GM12864 (cell line): ENCODE measurements at regions not wholly inside any gene's neighbourhood (a gene's known extent, or its start where the extent isn't known, plus 50 kb on each side); places are given as distances from the start of the nearest gene placed in this dataset.

Source experiments
- DNase-seq: peaks from one replicate; pipeline ENCODE4 v3.0.0-alpha.2; 2011; ENCODE audit warnings: low read depth
- H3K4me3 ChIP-seq: 2 replicates; pipeline ENCODE4 v1.5.1; 2011; ENCODE audit warnings: mild to moderate bottlenecking, low read depth, low read length, control low read depth
- CTCF ChIP-seq: IDR thresholded peaks from 2 replicates; pipeline ENCODE4 v1.5.1; 2011; ENCODE audit warnings: low read depth, mild to moderate bottlenecking, moderate library complexity, low read length, control low read depth, inconsistent platforms; ENCODE audit errors: missing control alignments

- no peak overlapping the region for H3K4me3 ChIP-seq
- no peak for DNase-seq
- TF ChIP-seq CTCF, result no peak
Measured at GRCh38 chr3:70519026-70519425, 206.6 kb upstream of the MDFIC2 start.

- H3K4me3 ChIP-seq, result no peak overlapping the region
- no peak for TF ChIP-seq CTCF
- no peak for DNase-seq
Measured at GRCh38 chr3:70518356-70518755, 205.9 kb upstream of the MDFIC2 start.

- H3K4me3 ChIP-seq, result no peak overlapping the region
- DNase-seq, result no peak
- no peak for TF ChIP-seq CTCF
Measured at GRCh38 chr3:70517124-70517890, 204.9 kb upstream of the MDFIC2 start.

GRCh38 chr3:70516076-70516475 lies 203.6 kb upstream of the MDFIC2 start:
- TF ChIP-seq CTCF, result no peak
- H3K4me3 ChIP-seq, result no peak overlapping the region
- DNase-seq, result no peak

GRCh38 chr3:70507486-70507885 lies 195.0 kb upstream of the MDFIC2 start:
- no peak for DNase-seq
- TF ChIP-seq CTCF, result no peak

GRCh38 chr3:70506775-70507174 lies 194.3 kb upstream of the MDFIC2 start:
- TF ChIP-seq CTCF, result no peak

More at GRCh38 chr3:70507486-70507885, 195.0 kb upstream of the MDFIC2 start:
- H3K4me3 ChIP-seq, result no peak overlapping the region

GRCh38 chr3:70501561-70501960 lies 189.1 kb upstream of the MDFIC2 start:
- TF ChIP-seq CTCF, result no peak
- DNase-seq, result no peak
- no peak overlapping the region for H3K4me3 ChIP-seq

More at GRCh38 chr3:70506775-70507174, 194.3 kb upstream of the MDFIC2 start:
- no peak overlapping the region for H3K4me3 ChIP-seq
- no peak for DNase-seq
